Spleen (tissue), 11 donors: ENCODE measurements at regions not wholly inside any gene's neighbourhood (a gene's known extent, or its start where the extent isn't known, plus 50 kb on each side); places are given as distances from the start of the nearest gene placed in this dataset.

ENCODE experiments used
- DNase-seq: peaks from one replicate; pipeline ENCODE4 v3.0.0-alpha.2; 2020
- H3K27ac ChIP-seq, 8 donors: fragments of 200-600 bp; sonication (generic) in 7 of 8; 1 replicate in 4 of 8; 2 replicates in 4 of 8; pipeline versions ENCODE4 v1.5.0 to v1.8.0; 2016 to 2021; ENCODE audit warnings: inconsistent platforms in 4 of 8, mild to moderate bottlenecking in 4 of 8, moderate library complexity in 1 of 8
- H3K27me3 ChIP-seq, 7 donors: fragments of 200-600 bp; sonication (generic) in 6 of 7; replicated peaks in 1 of 7; 1 replicate in 4 of 7; 2 replicates in 3 of 7; pipeline versions ENCODE4 v1.5.0 to v1.8.0; 2016 to 2021; ENCODE audit warnings: inconsistent platforms in 3 of 7, mild to moderate bottlenecking in 1 of 7
- H3K36me3 ChIP-seq, 6 donors: fragments of 200-600 bp; sonication (generic) in 5 of 6; 1 replicate in 4 of 6; 2 replicates in 2 of 6; pipeline versions ENCODE4 v1.5.0 to v1.8.0; 2016 to 2021; ENCODE audit warnings: inconsistent platforms in 2 of 6
- H3K4me1 ChIP-seq, 6 donors: fragments of 200-600 bp; sonication (generic) in 5 of 6; 1 replicate in 3 of 6; 2 replicates in 3 of 6; pipeline versions ENCODE4 v1.5.0 to v1.8.0; 2016 to 2021; ENCODE audit warnings: inconsistent platforms in 3 of 6
- H3K4me3 ChIP-seq, 8 donors: fragments of 200-600 bp; sonication (generic) in 7 of 8; 1 replicate in 4 of 8; 2 replicates in 4 of 8; pipeline versions ENCODE4 v1.5.0 to v1.8.0; 2016 to 2021; ENCODE audit warnings: inconsistent platforms in 4 of 8, mild to moderate bottlenecking in 4 of 8, moderate library complexity in 2 of 8
- H3K9me3 ChIP-seq, 8 donors: fragments of 200-600 bp; sonication (generic) in 7 of 8; 1 replicate in 4 of 8; 2 replicates in 4 of 8; pipeline versions ENCODE4 v1.5.0 to v1.8.0; 2016 to 2021; ENCODE audit warnings: inconsistent platforms in 4 of 8
- CTCF ChIP-seq, 11 experiments: fragments of 200-600 bp in 7 of 11; fragments of 450-650 bp in 4 of 11; sonication (generic) in 4 of 11; IDR thresholded peaks in 8 of 11; conservative IDR thresholded peaks in 3 of 11; 1 replicate in 7 of 11; 2 replicates in 4 of 11; pipeline versions ENCODE4 v1.4.0 to v1.8.0; 2016 to 2021; ENCODE audit warnings: antibody characterized with exemption in 11 of 11, inconsistent platforms in 4 of 11, mild to moderate bottlenecking in 1 of 11
- POLR2A ChIP-seq, 3 donors: fragments of 450-650 bp; IDR thresholded peaks; one replicate each; pipeline ENCODE4 v1.5.1; 2017; ENCODE audit warnings: antibody characterized with exemption in 3 of 3, mild to moderate bottlenecking in 1 of 3
- POLR2AphosphoS5 ChIP-seq, 3 donors: sonication (generic); formaldehyde crosslinking; IDR thresholded peaks; one replicate each; pipeline ENCODE4 v1.5.1; 2017; ENCODE audit warnings: antibody characterized with exemption in 3 of 3
- WGBS, 5 donors: extraction: QIAGEN DNeasy Blood & Tissue Kit in 3 of 5; methylation state at CpG; one replicate each; pipeline versions ENCODE4 v1.1.5 to v1.1.7; 2013 to 2018; 5-methylcytosine and 5-hydroxymethylcytosine counted together
- intact Hi-C: fragments of 100-400 bp; cut with DNase I; formaldehyde crosslinking; loops from one replicate; pipeline ENCODE4 v1.15.0; 2023; ENCODE audit warnings: low total_unique reads
- donor health status: healthy with polysubstance abuse.
- donor health status: DM: no; HTN: no; CAD: no; lungs with moderate emphysema.
- donor health status: DM: no; HTN: no; CAD: no.
- donor health status: Bipolar disorder and iron deficiency.
- donor health status: healthy.
- donor health status: DM: no; HTN: no; CAD: no.
- donor health status: DM: yes; HTN: yes; CAD: no.

- H3K27me3 ChIP-seq, result no peaks in the 10 kb centered on the region
- peaks cover 0 to 3% (median 0%) of the 10 kb centered on the region in 8 donors for H3K9me3 ChIP-seq
- TF ChIP-seq POLR2A (IDR thresholded peaks at IDR 0.05), result no peak
- TF ChIP-seq POLR2AphosphoS5 (IDR thresholded peaks at IDR 0.05), result no peak
- no peak for TF ChIP-seq CTCF (IDR thresholded peaks at IDR 0.05 in 8 of 11, conservative IDR thresholded peaks at IDR 0.05 in 3 of 11)
- no peak for DNase-seq
- no peaks in the 10 kb centered on the region for H3K36me3 ChIP-seq
- intact Hi-C loops, result loop anchor here (5.0 kb wide), 1 partner anchor 417 kb away; no protein-coding TSS in a partner anchor
- H3K27ac ChIP-seq, result no peak overlapping the region
- WGBS, 5 donors, result 83 to 98% (median 88%) methylated on average over 3 of the region's 3 CpGs
- H3K4me1 ChIP-seq, result peaks cover 0 to 21% (median 7%) of the 10 kb centered on the region in 6 donors
- no peak overlapping the region for H3K4me3 ChIP-seq
Measured at GRCh38 chr6:110529907-110530306, 53.5 kb upstream of the SLC22A16 start.

GRCh38 chr6:110529355-110529754 is 52.9 kb upstream of the SLC22A16 start:
- no peak for DNase-seq
- TF ChIP-seq POLR2A (IDR thresholded peaks at IDR 0.05) (no peak), POLR2AphosphoS5 (IDR thresholded peaks at IDR 0.05) (no peak), CTCF (IDR thresholded peaks at IDR 0.05 in 8 of 11, conservative IDR thresholded peaks at IDR 0.05 in 3 of 11) (no peak)
- Histone ChIP-seq H3K9me3 (no peaks in the 10 kb centered on the region), H3K27me3 (no peaks in the 10 kb centered on the region), H3K4me1 (peaks cover 0 to 21% (median 7%) of the 10 kb centered on the region in 6 donors), H3K27ac (peak overlapping the region in 2 of 8 donors; percentile 14 to 32), H3K36me3 (no peaks in the 10 kb centered on the region), H3K4me3 (no peak overlapping the region)
- intact Hi-C loops, result loop anchor here (5.0 kb wide), 1 partner anchor 418 kb away; no protein-coding TSS in a partner anchor
- WGBS, 5 donors, result 43 to 53% (median 48%) methylated on average over 5 of the region's 5 CpGs

- Histone ChIP-seq H3K9me3 (no peaks in the 10 kb centered on the region), H3K36me3 (no peaks in the 10 kb centered on the region), H3K27me3 (no peaks in the 10 kb centered on the region), H3K4me1 (peaks cover 0 to 21% (median 7%) of the 10 kb centered on the region in 6 donors), H3K4me3 (no peak overlapping the region), H3K27ac (peak overlapping the region in 4 of 8 donors; percentile 14 to 32 (median 24))
- intact Hi-C loops, result loop anchor here (5.0 kb wide), 1 partner anchor 418 kb away; no protein-coding TSS in a partner anchor
- no peak for DNase-seq
- TF ChIP-seq CTCF (IDR thresholded peaks at IDR 0.05 in 8 of 11, conservative IDR thresholded peaks at IDR 0.05 in 3 of 11) (no peak), POLR2AphosphoS5 (IDR thresholded peaks at IDR 0.05) (no peak), POLR2A (IDR thresholded peaks at IDR 0.05) (no peak)
- WGBS, 5 donors, result 85 to 93% (median 90%) methylated on average over 6 of the region's 6 CpGs
Measured at GRCh38 chr6:110528930-110529325, 52.5 kb upstream of the SLC22A16 start.

GRCh38 chr6:110528101-110528929 is 51.9 kb upstream of the SLC22A16 start:
- Histone ChIP-seq H3K9me3 (no peaks in the 10 kb centered on the region), H3K36me3 (no peaks in the 10 kb centered on the region), H3K27me3 (no peaks in the 10 kb centered on the region), H3K4me3 (no peak overlapping the region), H3K4me1 (peaks cover 0 to 21% (median 7%) of the 10 kb centered on the region in 6 donors), H3K27ac (peak overlapping the region in 4 of 8 donors; percentile 14 to 32 (median 24))
- intact Hi-C loops, result loop anchor here (5.0 kb wide), 1 partner anchor 419 kb away; no protein-coding TSS in a partner anchor
- TF ChIP-seq CTCF (IDR thresholded peaks at IDR 0.05 in 8 of 11, conservative IDR thresholded peaks at IDR 0.05 in 3 of 11), result peak; percentile 61 to 81 (median 73)
- TF ChIP-seq POLR2A (IDR thresholded peaks at IDR 0.05), result no peak
- DNase-seq, result no peak
- WGBS, 5 donors, result 17 to 34% (median 26%) methylated on average over 4 of the region's 4 CpGs
